Activated CD4-positive, alpha-beta T cell treated with anti-CD3 and anti-CD28 coated beads, Interleukin-2, amount 50 U/mL, for 16 hours (primary cell): ENCODE measurements at regions not wholly inside any gene's neighbourhood (a gene's known extent, or its start where the extent isn't known, plus 50 kb on each side); places are given as distances from the start of the nearest gene placed in this dataset.
A peak's percentile ranks its signal among the peaks of the same experiment; 100 is the strongest.

Experiments
- DNase-seq: peaks from one replicate; pipeline ENCODE4 v3.0.0-alpha.2; 2020

DNA sequence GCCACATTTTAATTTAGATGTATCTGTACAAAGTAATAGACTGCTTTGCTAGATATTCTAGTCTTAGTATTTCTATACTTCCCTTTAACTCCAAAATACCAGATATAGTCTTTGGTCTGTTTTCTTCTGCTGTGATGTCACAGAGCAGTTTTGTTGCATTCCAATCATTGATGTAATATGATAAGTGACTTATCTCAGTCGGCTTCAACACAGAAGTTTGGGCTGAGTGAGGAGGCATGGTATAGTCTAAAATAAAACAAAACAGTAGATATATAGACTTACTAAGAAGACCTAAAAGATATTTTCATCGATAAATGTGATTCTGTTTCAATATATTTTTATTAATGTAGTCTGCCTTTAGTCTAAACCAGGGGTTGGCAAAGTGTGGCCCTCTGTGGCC, 169.9 kb downstream of the DCK start:
- DNase-seq, result no peak

DNA sequence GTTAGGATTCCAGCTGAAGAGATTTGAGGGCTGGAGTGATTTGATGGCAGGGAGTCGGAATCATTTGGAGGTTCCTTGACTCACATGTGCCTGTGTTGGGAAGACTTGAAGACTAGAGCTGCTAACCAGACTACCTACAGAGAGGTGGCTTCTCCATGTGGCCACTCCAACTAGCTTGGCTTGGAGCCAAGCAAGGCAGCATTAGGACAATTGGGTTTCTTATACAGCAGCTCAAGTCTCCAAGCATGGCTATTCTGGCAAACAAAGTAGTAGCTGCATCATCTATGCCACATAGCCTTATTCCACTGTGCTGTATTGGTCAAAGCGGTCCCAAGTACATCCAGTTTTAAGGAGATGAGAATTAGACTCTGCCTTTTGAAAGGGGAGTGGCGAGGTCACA, 171.7 kb upstream of the SLC4A4 start:
- DNase-seq, result no peak

DNA sequence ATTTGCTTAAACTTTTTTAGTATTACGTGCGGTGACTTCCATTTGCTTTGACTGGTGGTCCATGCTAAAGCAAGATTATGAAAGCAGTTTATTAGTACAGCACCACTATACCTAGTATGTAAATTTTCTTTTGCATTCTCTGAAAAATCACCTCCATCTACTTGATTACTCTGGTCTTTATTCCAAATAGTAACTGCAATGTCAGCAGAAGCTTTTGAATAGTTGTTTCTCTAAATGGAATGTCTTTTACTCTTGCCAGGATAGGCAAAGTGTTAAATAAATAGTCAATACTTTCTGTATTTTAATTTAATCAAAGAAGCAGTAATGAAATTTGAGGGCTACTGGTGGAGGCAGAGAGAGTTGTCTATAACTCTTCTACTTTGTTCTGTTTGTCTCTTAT, 167.2 kb upstream of the SLC4A4 start:
- no peak for DNase-seq

DNA sequence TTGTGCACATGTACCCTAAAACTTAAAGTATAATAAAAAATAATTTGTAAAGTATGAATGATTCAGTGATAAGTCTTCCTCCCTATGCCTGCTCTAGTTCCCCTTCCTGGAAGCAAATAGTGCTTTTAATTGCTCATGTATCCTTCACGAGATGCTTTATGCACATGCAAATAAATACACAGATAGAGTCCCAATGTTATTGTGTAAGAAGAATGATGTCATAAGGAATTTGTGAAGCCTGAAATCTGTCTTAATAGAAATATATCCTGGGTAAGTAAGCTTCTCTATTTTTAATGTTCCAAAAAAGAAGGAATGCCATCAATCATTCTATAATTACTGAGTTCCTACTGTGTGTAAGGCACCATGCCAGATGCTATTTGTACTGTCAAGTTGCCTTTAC, 157.5 kb upstream of the SLC4A4 start:
- no peak for DNase-seq

DNA sequence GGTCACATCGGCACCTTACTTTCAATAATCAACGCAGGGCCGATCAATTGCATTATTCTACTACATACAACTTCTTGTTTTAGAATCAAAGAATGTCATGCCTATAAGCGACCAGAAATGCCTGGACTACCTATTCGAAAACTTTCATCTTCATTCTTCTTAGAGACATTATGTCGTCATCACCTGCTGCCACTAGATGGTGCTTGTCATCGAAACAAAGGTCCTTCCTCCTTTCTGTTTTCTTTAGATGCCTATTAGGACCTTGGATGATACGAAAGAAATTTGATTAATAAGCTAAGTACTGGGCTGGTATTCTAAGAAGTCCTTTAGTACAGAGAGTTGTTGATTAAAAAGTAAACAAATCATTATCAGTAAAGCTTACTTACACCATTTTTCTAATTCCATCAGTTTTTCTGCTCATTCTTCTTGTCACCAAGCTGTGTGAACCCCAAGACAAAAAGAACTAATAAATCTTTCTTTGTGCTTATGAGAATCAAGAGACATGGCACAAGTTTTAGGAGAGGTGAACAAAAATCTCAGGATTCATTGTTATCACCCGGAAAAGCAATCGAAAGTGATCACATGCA, 154.5 kb upstream of the SLC4A4 start:
- DNase-seq, result peak; percentile 54

DNA sequence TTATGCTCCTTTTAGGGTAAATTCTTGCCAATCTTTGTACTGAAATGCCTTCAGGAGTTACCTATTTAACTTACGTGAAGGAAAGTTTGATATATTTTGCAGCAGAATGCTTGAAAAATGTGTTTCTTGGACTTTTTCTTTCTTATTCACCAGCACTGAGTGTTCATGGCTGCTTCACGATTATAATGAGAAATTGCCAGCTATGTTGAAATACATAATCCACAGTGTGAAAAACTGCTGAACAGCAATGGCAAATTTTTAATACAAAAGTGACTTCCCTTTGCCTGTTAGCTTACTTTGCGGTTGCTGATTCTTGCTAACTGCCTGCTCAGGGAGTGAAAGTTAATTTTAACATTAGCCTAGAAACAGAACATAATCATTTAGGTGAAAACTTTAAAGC, 153.8 kb upstream of the SLC4A4 start:
- DNase-seq, result no peak

DNA sequence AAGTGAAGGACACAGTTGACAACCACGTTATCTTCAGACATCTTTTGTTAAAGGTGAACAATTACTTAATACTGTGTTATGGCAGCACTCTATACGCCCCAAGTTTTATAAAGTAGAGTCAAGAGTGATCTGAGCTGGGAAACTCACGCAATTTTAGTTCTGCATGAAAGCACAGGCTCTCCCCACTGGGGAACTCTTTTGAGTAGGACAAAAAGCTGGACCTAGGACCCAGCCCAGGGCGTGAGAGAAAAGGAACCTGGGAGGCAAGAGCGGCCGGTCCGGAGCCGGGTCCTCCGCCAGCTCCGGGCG, 152.6 kb upstream of the SLC4A4 start:
- no peak for DNase-seq

DNA sequence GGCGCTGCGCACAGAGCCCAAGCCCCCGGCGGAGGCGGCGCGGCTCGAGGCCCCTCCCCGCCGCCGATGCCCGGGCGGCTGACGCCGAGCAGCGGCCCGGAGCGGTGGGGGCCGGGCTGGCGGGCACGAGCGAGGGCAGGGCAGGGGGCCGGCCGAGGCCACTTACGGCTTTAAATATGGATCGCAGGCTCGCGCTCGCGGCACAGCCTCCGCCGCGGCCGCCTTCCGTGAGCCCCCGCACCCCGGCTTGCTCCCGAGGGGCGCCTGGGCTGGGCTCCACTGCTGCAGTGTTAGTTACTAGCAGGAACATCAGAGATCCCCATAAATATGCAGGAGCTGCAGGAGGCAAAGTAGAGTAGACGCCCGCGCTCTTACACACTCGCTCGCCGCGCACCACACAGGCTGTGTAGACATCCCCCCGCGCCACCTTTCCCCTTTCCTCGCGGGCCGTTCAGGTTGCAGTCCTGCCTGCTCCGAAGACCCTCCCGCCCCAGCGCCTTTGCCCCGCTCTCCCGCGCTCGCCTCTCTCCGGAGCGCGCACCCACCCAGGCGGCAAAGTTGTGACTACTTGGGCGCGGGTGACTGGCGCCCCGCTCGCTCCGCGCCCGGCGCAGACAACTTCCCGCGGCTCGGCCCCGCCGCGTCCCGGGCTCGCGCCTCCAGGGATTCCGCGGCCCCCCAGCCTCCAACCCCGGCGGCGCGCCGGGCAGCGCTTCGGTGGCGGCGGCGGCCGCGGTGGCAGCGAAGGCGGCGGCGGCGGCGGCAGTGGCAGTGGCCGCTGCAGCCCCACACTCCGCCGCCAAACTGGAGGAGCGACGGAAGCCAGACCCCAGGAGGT, 152.0 kb upstream of the SLC4A4 start:
- no peak for DNase-seq

DNA sequence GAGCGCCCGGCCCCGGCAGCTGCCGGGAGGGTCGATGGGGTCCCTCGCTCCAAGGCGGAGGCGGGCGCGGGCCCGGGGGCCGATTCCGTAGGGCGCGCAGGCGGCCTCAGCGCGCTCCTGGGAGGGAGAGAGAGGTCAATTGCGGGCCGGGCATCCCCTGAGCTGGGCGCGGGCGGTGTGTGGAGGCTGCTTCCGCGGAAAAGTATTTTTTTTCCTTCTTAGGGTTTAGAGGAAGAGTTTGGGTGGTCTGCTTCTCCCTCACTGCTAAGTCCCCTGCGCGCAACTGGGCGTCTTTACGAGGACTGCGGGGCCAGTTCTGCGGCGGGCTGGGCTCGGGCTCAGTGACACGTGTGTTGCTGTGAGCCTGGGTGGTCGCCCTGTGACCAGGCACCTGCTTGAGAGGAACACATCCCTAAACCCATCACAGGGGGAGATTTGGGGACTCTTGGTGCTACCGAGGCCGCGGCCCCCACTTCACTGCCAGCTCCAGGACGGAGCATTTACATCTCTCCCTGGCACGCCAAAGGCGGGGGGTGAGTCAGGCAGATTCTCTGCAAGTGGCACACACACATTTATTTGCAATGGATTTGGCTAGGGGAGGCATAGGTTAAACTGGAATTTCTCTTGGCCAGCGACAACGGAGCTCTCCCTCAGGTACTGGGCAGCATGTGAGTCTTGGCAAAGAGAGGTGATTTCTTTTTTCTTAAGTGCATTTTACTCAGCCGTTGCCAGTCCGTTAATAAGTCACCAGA, 151.2 kb upstream of the SLC4A4 start:
- no peak for DNase-seq

DNA sequence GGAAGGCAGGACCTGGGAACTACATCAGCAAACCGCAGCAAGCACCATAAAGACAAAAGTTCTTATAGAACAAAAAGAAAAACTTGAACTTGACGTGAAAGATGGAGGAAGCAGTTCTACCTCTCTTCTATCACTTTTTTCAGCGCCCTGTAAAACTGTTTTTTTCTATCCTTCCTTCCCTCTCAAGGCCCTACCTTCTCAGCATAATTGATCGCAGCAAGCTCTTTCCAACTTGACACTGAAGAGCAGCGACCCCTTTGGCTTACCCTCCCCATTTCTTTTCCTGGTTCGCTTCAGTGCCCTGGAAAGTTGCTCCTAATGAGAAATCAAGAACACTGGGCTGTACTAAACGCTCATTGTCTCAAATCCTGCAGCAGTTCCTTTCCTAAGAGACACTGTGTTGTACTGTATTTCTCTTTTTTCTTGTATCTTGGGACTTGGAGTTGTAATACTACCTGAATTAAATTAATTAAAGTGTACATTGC, 150.6 kb upstream of the SLC4A4 start:
- DNase-seq, result no peak

DNA sequence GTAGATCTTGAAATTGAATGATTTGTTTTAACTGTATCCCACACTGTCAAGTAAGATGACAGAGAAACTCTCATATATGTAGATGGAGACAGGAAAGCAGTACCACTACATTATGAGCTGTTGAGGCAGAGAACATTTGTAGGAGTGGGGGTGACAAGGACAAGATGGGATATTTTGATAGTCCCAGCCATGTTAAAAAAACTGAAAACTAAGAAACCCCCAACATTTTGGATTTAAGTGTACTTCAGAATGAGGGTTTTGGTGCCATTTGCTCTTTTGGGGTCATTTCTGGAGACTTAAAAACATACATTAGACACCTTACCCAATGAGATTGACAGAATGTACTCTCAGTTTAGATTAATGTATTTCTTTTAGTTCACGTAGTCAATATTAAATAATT, 149.9 kb upstream of the SLC4A4 start:
- DNase-seq, result no peak

DNA sequence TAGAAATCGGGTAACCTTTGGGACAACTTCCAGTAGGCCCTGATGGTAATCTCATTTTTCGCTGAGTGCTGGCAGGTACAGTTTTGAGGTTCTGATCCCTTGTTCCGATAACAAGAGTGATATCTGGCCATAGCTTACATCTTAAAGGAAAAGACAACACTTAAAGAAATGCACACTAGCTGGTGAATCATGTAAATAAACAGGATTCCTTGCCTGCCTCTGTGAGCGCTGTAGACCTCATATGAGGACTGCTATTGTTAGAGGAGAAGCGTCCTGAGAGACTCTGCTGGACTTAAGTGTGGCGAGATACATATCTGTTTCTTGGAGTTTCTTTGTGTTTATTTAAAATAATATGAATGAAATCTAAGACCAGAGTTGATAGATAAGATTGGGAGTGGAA, 149.3 kb upstream of the SLC4A4 start:
- DNase-seq, result no peak

DNA sequence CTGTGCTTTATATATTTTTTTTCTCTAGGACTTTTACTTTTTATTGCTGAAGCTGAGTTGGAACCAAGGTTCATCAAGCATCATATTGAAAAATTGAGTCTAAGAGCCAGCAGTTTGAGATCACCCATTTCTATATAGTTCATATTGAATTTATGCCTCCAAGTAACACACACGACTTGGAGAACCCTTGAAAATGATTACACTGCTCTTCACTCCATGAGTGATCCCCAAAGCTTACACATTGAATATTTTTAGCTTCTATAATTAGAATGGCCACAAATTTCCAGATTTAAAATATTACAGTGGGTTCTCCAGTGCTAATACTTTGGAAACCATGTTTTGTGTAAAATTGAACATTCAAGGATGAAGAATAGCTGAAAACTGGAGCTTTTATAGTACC, 144.4 kb upstream of the SLC4A4 start:
- DNase-seq, result no peak

DNA sequence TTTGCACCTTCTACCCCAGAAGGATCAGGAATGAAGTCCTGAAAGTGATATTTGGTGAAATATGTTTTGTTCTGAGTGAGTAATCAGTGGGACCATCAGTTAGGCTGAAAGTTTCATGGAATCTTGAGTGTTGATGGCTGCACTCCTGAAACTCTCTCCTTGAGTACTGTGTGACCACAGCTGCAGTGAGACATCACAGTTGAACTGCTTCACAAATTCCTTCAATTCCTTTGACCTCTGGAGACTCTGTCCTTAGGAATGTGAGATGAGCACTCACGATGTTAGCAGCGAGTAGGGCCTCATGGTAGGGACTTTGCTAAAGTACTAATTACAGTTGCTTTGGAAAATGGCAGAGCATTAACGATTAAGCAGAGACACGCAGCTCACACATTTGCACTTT, 142.9 kb upstream of the SLC4A4 start:
- no peak for DNase-seq

DNA sequence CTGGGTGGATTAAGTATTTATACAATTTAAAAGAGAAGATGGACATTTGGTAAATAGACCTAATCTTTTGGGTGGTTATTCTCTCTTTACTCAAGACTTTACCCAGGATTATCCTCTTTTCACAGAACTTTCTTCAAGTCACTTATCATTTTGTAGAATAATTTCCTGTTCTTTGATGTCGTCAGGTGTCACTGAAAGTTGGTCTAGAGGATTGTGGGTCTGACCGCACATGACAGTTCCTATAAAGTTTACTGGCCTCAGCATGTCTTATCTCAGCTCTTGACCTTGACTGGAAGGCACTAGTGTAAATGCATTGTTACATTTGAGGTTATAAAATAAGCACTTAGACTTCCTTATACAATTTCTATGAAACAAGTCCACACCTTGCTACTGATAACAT, 139.9 kb upstream of the SLC4A4 start:
- no peak for DNase-seq

DNA sequence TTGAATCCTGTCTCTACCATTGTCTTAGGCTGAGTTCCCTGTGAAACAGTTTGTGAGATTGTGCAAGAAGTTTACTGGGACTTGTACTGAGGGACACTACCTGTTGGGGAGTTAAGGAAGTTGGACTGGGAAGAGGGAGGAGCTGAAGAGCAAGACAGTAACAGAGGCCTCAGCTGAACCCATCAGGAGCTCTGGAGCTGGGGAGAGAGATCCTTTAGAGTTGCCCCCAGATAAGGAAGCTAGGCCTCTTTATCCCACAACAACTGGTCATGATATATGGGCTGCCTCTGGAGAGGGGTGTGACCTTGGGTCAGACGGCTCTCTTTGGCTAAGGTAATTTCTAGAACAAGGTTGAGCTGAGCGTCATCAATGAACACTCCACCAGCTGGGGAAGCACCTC, 137.8 kb upstream of the SLC4A4 start:
- no peak for DNase-seq

DNA sequence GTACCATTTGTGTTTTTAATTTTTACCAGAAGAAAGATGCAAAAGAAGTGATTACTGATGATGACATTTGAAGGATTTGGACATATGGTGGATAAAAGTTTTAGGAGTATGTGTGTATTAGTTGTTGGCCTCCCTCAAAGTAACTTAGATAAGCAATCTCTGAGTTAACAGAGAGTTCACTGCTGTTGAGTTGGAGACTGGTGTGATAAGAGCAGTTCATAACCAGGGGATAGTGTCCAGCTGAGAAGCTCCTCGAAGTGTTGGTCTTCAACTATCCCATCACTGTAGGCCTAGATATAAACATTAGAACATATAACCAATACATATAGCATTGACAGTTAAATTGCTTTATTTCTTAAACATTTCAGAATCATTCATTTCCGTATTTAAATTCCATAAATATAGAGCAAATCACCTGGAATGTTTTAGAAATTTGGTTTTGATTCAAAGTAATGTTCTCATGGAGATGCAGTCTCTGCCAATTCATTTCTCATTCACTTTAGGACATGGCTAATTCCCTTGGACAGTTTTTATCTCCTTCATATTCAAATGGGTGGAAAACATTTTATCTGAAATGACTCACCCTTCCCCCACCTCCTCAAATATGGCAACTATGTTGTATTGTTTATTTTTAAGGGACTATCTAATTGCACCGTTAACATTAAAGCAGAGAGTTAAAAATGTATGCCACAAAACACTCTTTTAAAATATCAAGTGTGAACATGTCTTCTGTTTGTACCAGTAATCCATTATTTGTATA, 136.8 kb upstream of the SLC4A4 start:
- no peak for DNase-seq

DNA sequence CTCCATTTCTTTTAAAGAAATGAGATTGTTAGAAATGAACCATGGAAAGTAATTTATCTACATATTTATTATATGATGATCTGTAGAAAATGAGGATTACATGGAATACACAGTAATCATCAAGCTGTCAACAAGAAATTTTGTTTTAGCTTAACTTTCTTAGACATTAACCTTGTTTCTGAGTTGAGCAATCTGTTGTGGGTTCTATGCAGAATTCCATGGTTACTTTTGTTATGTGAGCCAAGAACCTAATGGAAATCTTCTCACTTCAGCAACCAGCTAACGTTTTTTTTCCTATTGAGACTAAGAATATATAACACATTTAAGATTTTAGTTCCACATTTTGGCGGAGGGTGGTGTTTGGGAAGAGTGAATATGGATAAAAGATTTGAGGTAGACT, 136.1 kb upstream of the SLC4A4 start:
- DNase-seq, result no peak

DNA sequence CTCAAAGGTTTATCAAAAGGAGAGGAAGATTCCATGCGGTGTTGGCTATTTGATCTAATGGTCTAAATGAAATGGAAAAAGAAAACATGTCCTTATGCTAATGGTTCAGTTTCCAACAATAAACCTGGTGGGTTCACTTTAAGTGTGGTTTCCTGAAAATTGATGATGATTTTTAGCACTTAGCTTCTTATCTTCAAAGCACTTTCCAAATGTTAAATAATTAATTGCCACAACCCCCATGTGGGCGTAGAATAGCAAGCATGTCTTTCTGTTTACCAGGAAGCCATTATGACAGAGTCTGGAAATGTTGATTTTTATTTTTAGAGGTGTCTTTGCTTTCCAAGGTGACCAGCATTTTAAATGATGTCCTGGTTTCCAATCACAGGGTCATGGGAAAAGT, 134.8 kb upstream of the SLC4A4 start:
- DNase-seq, result no peak

DNA sequence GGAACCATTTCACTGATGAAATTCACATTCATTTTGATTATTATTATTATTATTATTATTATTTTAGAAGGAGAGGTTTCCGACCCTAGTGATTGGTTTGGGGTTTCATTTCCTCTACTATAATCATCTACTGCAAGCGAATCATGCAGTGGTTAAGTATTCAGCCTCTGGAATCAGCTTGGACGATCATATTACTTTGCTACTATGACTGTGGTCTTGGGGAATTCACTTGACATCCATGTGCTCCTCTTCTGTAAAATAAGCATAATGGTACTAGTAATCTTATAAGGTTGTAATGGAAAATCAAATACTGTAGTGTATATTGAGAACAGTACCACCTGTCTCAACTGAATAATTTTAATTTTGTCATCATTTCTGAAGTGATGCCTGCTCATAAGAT, 132.1 kb upstream of the SLC4A4 start:
- no peak for DNase-seq

DNA sequence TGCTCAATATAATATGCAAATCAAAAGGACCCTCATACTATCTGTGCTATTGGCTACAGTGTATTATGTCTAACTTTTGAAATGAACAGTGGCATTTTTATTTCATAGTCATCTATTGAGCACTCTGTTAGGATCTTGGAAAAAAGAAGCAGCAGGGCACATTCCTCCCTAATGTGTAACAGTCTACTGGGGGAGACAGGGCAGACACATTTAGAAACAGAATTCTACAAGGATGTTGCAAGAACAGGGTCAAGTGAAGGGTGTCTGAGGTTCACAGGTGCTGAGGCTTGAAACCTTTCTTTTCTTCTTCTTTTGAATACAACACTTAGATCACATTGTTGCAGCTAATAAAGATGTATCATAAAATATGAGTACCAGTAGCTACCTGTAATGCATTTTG, 129.7 kb upstream of the SLC4A4 start:
- no peak for DNase-seq

DNA sequence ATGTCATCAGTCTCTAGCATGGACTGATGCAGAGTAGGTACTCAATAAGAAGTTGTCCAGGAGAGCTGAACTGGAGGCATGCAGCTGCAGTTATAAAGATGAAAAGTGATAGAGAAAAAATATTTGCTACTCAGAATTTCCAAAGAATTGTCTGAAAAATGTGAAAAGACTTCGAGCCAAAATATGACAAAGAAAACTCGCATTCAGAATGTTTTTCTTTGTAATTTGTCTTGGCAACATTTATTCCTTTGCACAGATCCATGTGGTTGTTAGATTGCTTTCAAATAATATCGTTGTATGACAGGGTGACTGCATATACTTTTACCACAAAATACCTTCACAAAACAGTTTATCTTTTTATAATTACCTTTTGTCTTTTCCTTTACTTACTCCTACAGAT, 128.0 kb upstream of the SLC4A4 start:
- DNase-seq, result no peak

DNA sequence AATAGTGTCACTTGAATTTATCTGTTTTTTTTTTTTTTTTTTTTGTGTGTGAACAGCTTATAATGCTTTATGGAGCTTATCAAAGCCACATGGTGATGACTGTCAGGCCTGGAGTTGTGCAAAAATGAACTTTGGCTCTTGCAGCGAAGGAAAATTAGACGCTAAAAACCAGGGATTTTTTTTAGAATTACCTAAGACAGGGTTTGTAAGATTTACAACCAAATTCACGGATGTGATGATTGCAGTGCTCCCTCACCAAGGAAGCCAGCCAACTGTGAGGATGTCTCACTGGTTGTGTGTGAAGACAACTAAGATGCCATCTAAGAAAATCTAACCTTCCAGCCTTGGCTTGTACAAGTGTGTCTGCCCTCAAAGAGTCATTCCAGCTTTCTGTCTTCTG, 127.1 kb upstream of the SLC4A4 start:
- no peak for DNase-seq

DNA sequence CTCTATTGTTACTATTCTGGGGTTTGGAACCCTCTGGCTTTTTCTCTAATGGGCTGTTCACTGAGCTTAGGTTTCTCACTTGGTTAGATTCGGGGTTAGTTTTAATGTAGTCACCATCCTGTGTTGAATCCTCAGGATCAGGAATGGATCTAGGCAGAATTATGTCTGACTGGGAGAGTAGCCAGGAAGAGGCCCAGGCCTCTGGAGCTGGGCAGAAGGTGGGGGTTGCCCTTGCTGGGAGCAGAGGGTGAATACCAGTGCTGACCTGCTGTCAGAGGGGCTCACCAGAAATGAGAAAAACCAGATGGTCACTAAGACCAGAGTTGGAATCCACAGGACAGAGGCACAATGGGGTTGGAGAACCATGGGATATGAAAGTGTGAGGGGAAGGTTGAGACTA, 126.6 kb upstream of the SLC4A4 start:
- no peak for DNase-seq
